Memory B cell (primary cell): ENCODE measurements at regions not wholly inside any gene's neighbourhood (a gene's known extent, or its start where the extent isn't known, plus 50 kb on each side); places are given as distances from the start of the nearest gene placed in this dataset.

Experiments
- ATAC-seq: fragments of 150-1000 bp; cut with Tn5 transposase; 2 replicates; pipeline ENCODE4 v1.10.0; 2021; ENCODE audit warnings: low read depth, mild to moderate bottlenecking, moderate library complexity
- DNase-seq, 2 donors: peaks; one replicate each; pipeline ENCODE4 v3.0.0; 2022; ENCODE audit warnings: low spot score in 2 of 2
- H3K27ac Mint-ChIP-seq: one replicate; pipeline ENCODE4 v1.8.0; 2022; ENCODE audit warnings: mild to moderate bottlenecking, moderate library complexity, mixed read lengths
- H3K27me3 Mint-ChIP-seq: one replicate; pipeline ENCODE4 v1.8.0; 2022; ENCODE audit warnings: mixed read lengths
- H3K36me3 Mint-ChIP-seq: one replicate; pipeline ENCODE4 v1.8.0; 2022; ENCODE audit warnings: mild to moderate bottlenecking, mixed read lengths
- H3K4me1 Mint-ChIP-seq: one replicate; pipeline ENCODE4 v1.8.0; 2022; ENCODE audit warnings: mixed read lengths
- H3K4me3 Mint-ChIP-seq: one replicate; pipeline ENCODE4 v1.8.0; 2022; ENCODE audit warnings: mild to moderate bottlenecking, moderate library complexity, mixed read lengths
- H3K9me3 Mint-ChIP-seq: one replicate; pipeline ENCODE4 v1.8.0; 2022; ENCODE audit warnings: mixed read lengths

- no peak for DNase-seq
- Mint-ChIP-seq H3K4me1 (no peaks in the 10 kb centered on the region), H3K4me3 (no peak overlapping the region), H3K27me3 (peaks cover 8% of the 10 kb centered on the region), H3K36me3 (peaks cover 1% of the 10 kb centered on the region), H3K9me3 (peaks cover 1% of the 10 kb centered on the region), H3K27ac (no peak overlapping the region)
- no peak for ATAC-seq
These were observed 111.6 kb downstream of the BTC start for GRCh38 chr4:74682567-74683359.

- H3K4me1 Mint-ChIP-seq: no peaks in the 10 kb centered on the region
- no peak for ATAC-seq
These were observed 101.4 kb downstream of the BTC start for GRCh38 chr4:74692972-74693371.

More at GRCh38 chr4:74692972-74693371, 101.4 kb downstream of the BTC start:
- no peaks in the 10 kb centered on the region for H3K9me3 Mint-ChIP-seq
- H3K36me3 Mint-ChIP-seq: no peaks in the 10 kb centered on the region
- DNase-seq: no peak
- H3K27me3 Mint-ChIP-seq: peaks cover 5% of the 10 kb centered on the region
- no peak overlapping the region for H3K4me3 Mint-ChIP-seq
- no peak overlapping the region for H3K27ac Mint-ChIP-seq
